CD14-positive monocyte (primary cell): ENCODE measurements at regions not wholly inside any gene's neighbourhood (a gene's known extent, or its start where the extent isn't known, plus 50 kb on each side); places are given as distances from the start of the nearest gene placed in this dataset.

Experiments used
- DNase-seq, 3 donors: peaks; one replicate each; pipeline ENCODE4 v3.0.0-alpha.2; 2011 to 2022
- H2AFZ ChIP-seq: 2 replicates; pipeline ENCODE4 v1.6.0; 2012; ENCODE audit warnings: mild to moderate bottlenecking, low read depth, low read length, inconsistent platforms; ENCODE audit not compliant: insufficient read depth, poor library complexity, severe bottlenecking
- H3K27ac ChIP-seq, 2 donors: 1 replicate in 1 of 2; 2 replicates in 1 of 2; pipeline ENCODE4 v1.5.1; 2012 to 2013; ENCODE audit warnings: low read length in 2 of 2, control low read depth in 1 of 2, inconsistent platforms in 1 of 2, low read depth in 1 of 2, mild to moderate bottlenecking in 1 of 2
- H3K27me3 ChIP-seq, 2 donors: one replicate each; pipeline versions ENCODE4 v1.6.0 to v1.6.1; 2011 to 2013; ENCODE audit warnings: low read length in 2 of 2; ENCODE audit not compliant: control insufficient read depth in 2 of 2, insufficient read depth in 2 of 2
- H3K36me3 ChIP-seq, 2 donors: replicated peaks in 1 of 2; 1 replicate in 1 of 2; 2 replicates in 1 of 2; pipeline versions ENCODE4 v1.5.1 to v1.6.1; 2012 to 2013; ENCODE audit warnings: low read length in 2 of 2, control low read depth in 1 of 2, inconsistent platforms in 1 of 2, mild to moderate bottlenecking in 1 of 2; ENCODE audit not compliant: insufficient read depth in 2 of 2, control insufficient read depth in 1 of 2
- H3K4me1 ChIP-seq, 2 donors: 1 replicate in 1 of 2; 2 replicates in 1 of 2; pipeline versions ENCODE4 v1.5.1 to v1.6.1; 2012 to 2013; ENCODE audit warnings: low read length in 2 of 2, control low read depth in 1 of 2, inconsistent platforms in 1 of 2, mild to moderate bottlenecking in 1 of 2, moderate library complexity in 1 of 2; ENCODE audit not compliant: insufficient read depth in 2 of 2, control insufficient read depth in 1 of 2
- H3K4me2 ChIP-seq: replicated peaks from 2 replicates; pipeline ENCODE3; 2012; ENCODE audit warnings: low read length, moderate library complexity, mild to moderate bottlenecking; ENCODE audit not compliant: poor library complexity, severe bottlenecking; ENCODE audit errors: extremely low read depth
- H3K4me3 ChIP-seq, 3 experiments: fragments of 200-600 bp in 1 of 3; sonication (generic) in 1 of 3; replicated peaks in 1 of 3; 1 replicate in 2 of 3; 2 replicates in 1 of 3; pipeline ENCODE4 v1.5.1; 2011 to 2013; ENCODE audit warnings: low read length in 3 of 3, mild to moderate bottlenecking in 3 of 3, control low read depth in 2 of 3, low read depth in 2 of 3, inconsistent platforms in 1 of 3, moderate library complexity in 1 of 3
- H3K79me2 ChIP-seq: 2 replicates; pipeline ENCODE4 v1.6.0; 2012; ENCODE audit warnings: mild to moderate bottlenecking, control low read depth, inconsistent platforms, low read length, moderate library complexity; ENCODE audit not compliant: insufficient read depth
- H3K9ac ChIP-seq: 2 replicates; pipeline ENCODE4 v1.6.0; 2017; ENCODE audit warnings: low read length, mild to moderate bottlenecking; ENCODE audit not compliant: insufficient read depth, poor library complexity, severe bottlenecking
- H3K9me3 ChIP-seq, 2 donors: replicated peaks in 1 of 2; 1 replicate in 1 of 2; 2 replicates in 1 of 2; pipeline versions ENCODE4 v1.5.1 to v1.6.1; 2012 to 2013; ENCODE audit warnings: low read length in 2 of 2, control low read depth in 1 of 2; ENCODE audit not compliant: control insufficient read depth in 1 of 2, insufficient read depth in 1 of 2
- H4K20me1 ChIP-seq: 2 replicates; pipeline ENCODE4 v1.6.0; 2012; ENCODE audit warnings: mild to moderate bottlenecking, low read length, control low read depth, moderate library complexity; ENCODE audit not compliant: insufficient read depth
- H3K27ac Mint-ChIP-seq, 7 donors: one replicate each; pipeline ENCODE4 v1.8.0; 2020; ENCODE audit warnings: mild to moderate bottlenecking in 7 of 7, mixed read lengths in 7 of 7, moderate library complexity in 6 of 7, inconsistent platforms in 2 of 7
- H3K27me3 Mint-ChIP-seq, 3 donors: one replicate each; pipeline ENCODE4 v1.8.0; 2021 to 2022; ENCODE audit warnings: low read depth in 3 of 3, mild to moderate bottlenecking in 3 of 3, mixed read lengths in 3 of 3, moderate library complexity in 3 of 3, inconsistent platforms in 1 of 3
- H3K36me3 Mint-ChIP-seq, 2 donors: one replicate each; pipeline ENCODE4 v1.8.0; 2020; ENCODE audit warnings: mixed read lengths in 2 of 2, inconsistent platforms in 1 of 2, mild to moderate bottlenecking in 1 of 2
- H3K4me1 Mint-ChIP-seq: one replicate; pipeline ENCODE4 v1.8.0; 2020; ENCODE audit warnings: mild to moderate bottlenecking, mixed read lengths
- H3K4me3 Mint-ChIP-seq, 2 donors: one replicate each; pipeline ENCODE4 v1.8.0; 2020; ENCODE audit warnings: mild to moderate bottlenecking in 2 of 2, mixed read lengths in 2 of 2, moderate library complexity in 1 of 2
- H3K9me3 Mint-ChIP-seq, 7 donors: one replicate each; pipeline ENCODE4 v1.8.0; 2020 to 2022; ENCODE audit warnings: mixed read lengths in 7 of 7, mild to moderate bottlenecking in 6 of 7, moderate library complexity in 6 of 7, inconsistent platforms in 2 of 7
- CTCF ChIP-seq: fragments of 200-600 bp; IDR thresholded peaks from one replicate; pipeline ENCODE4 v1.8.0; 2022; ENCODE audit warnings: antibody characterized with exemption, mild to moderate bottlenecking
- WGBS: methylation state at CpG from one replicate; pipeline ENCODE4 v1.1.5; 2013; ENCODE audit warnings: missing lambda C conversion rate; ENCODE audit not compliant: insufficient coverage; 5-methylcytosine and 5-hydroxymethylcytosine counted together
- intact Hi-C, 2 donors: fragments of 100-400 bp; cut with micrococcal nuclease; formaldehyde crosslinking; loops; one replicate each; pipeline versions ENCODE4 v1.15.0 to v1.15.1; 2023

- Mint-ChIP-seq H3K4me3 (no peak overlapping the region), H3K36me3 (peaks cover 0 to 2% of the 10 kb centered on the region in 2 donors), H3K27ac (no peak overlapping the region), H3K4me1 (peaks cover 6% of the 10 kb centered on the region), H3K9me3 (peaks cover 0 to 14% (median 6%) of the 10 kb centered on the region in 7 donors), H3K27me3 (peaks cover 0 to 3% (median 1%) of the 10 kb centered on the region in 3 donors)
- Histone ChIP-seq H4K20me1 (no peaks in the 10 kb centered on the region), H3K27ac (no peak overlapping the region), H2AFZ (no peak overlapping the region), H3K79me2 (no peaks in the 10 kb centered on the region), H3K4me3 (no peak overlapping the region), H3K9ac (no peak overlapping the region), H3K4me2 (no peak overlapping the region), H3K36me3 (no peaks in the 10 kb centered on the region), H3K27me3 (no peaks in the 10 kb centered on the region), H3K4me1 (no peaks in the 10 kb centered on the region), H3K9me3 (peaks cover 4 to 6% of the 10 kb centered on the region in 2 donors)
- WGBS = 80% methylated on average over 1 of the region's 5 CpGs
- intact Hi-C loops = no loop called here
- no peak for TF ChIP-seq CTCF
- no peak for DNase-seq
Measured at GRCh38 chr9:75229605-75230332, 141.5 kb downstream of the OSTF1 start.

- H3K9me3 Mint-ChIP-seq = peaks cover 0 to 14% (median 9%) of the 10 kb centered on the region in 7 donors
Measured at GRCh38 chr9:75230469-75230868, 142.2 kb downstream of the OSTF1 start.

More at GRCh38 chr9:75230469-75230868, 142.2 kb downstream of the OSTF1 start:
- no peaks in the 10 kb centered on the region for H3K79me2 ChIP-seq
- no peak overlapping the region for H3K4me3 Mint-ChIP-seq
- intact Hi-C loops = no loop called here
- peaks cover 6% of the 10 kb centered on the region for H3K4me1 Mint-ChIP-seq
- no peaks in the 10 kb centered on the region for H4K20me1 ChIP-seq
- no peak overlapping the region for H3K4me2 ChIP-seq
- no peaks in the 10 kb centered on the region for H3K36me3 ChIP-seq
- peaks cover 1 to 3% (median 1%) of the 10 kb centered on the region in 3 donors for H3K27me3 Mint-ChIP-seq
- no peak overlapping the region for H3K4me3 ChIP-seq
- no peaks in the 10 kb centered on the region for H3K27me3 ChIP-seq
- peaks cover 0 to 2% of the 10 kb centered on the region in 2 donors for H3K36me3 Mint-ChIP-seq
- no peak overlapping the region for H3K27ac Mint-ChIP-seq
- no peak overlapping the region for H2AFZ ChIP-seq
- H3K9ac ChIP-seq = no peak overlapping the region
- no peak for TF ChIP-seq CTCF
- no peak for DNase-seq
- H3K9me3 ChIP-seq = peaks cover 5 to 6% of the 10 kb centered on the region in 2 donors
- whole genome bisulfite sequencing = 88% methylated on average over 1 of the region's 3 CpGs
- no peak overlapping the region for H3K27ac ChIP-seq
- no peaks in the 10 kb centered on the region for H3K4me1 ChIP-seq
